Astrocyte of the cerebellum (primary cell): ENCODE measurements at regions not wholly inside any gene's neighbourhood (a gene's known extent, or its start where the extent isn't known, plus 50 kb on each side); places are given as distances from the start of the nearest gene placed in this dataset.

Source experiments
- DNase-seq: peaks from one replicate; pipeline ENCODE4 v3.0.0-alpha.2; 2011; ENCODE audit warnings: low read depth
- H3K4me3 ChIP-seq: 2 replicates; pipeline ENCODE4 v1.5.1; 2011; ENCODE audit warnings: mild to moderate bottlenecking, low read depth, low read length, moderate library complexity
- CTCF ChIP-seq: IDR thresholded peaks from 2 replicates; pipeline ENCODE4 v1.5.1; 2012; ENCODE audit warnings: low read length, low read depth, moderate library complexity, mild to moderate bottlenecking; ENCODE audit errors: missing control alignments
- in situ Hi-C: cut with HindIII; loops from 2 replicates; pipeline ENCODE4 v1.10.0; 2017; ENCODE audit warnings: low sequenced_read_pairs

DNA sequence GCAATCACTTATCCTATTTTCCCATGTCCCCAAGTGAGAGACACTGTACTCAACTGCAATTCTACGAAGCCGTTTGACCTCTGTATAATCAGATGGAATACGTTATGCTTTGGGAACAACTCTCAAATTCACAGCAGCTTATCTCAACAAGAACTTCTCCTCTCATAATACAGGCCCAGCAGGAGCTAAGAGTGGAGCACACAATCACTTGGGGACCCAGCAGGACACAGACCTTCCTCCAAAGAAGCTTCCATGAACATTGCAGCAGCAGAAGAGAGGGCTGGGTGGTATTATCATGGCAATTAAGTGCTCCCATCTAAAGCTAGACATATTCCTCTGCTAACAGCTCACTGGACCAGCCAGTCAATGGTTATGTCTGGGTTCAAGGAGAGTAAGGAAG is 428.3 kb upstream of the MIR17HG start:
- no peak for TF ChIP-seq CTCF
- in situ Hi-C loops, result no loop called here
- H3K4me3 ChIP-seq, result no peak overlapping the region
- DNase-seq, result no peak

- H3K4me3 ChIP-seq, result no peak overlapping the region
- no peak for TF ChIP-seq CTCF
- no peak for DNase-seq
- in situ Hi-C loops, result no loop called here
These were observed 421.0 kb upstream of the MIR17HG start for GRCh38 chr13:90926459-90926858.

- no peak for TF ChIP-seq CTCF
- in situ Hi-C loops, result no loop called here
- DNase-seq, result no peak
- H3K4me3 ChIP-seq, result no peak overlapping the region
These were observed 419.4 kb upstream of the MIR17HG start for GRCh38 chr13:90928109-90928508.

GRCh38 chr13:90933097-90933826 is 414.2 kb upstream of the MIR17HG start:
- DNase-seq, result no peak
- no peak overlapping the region for H3K4me3 ChIP-seq
- in situ Hi-C loops, result no loop called here
- no peak for TF ChIP-seq CTCF

- in situ Hi-C loops, result no loop called here
- H3K4me3 ChIP-seq, result no peak overlapping the region
- TF ChIP-seq CTCF, result no peak
- DNase-seq, result no peak
These were observed 412.7 kb upstream of the MIR17HG start for GRCh38 chr13:90934741-90935140.

DNA sequence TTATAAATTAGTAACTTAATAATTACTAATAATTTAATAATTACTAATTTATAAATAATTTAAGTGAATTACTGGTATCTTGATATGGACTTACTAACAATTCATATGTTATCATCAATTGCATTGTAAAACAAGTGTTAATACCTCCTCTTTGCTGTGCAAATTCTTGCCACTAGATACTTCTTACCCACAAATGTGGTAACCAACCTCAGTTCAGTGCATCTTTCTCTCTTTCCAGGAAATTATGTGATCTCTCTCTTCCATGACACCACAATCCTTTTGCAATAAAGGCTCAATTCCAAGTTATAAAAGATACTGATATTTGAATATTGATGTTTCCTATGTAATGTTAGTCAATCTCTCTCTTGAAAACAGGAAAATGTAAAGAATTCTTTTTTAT is 408.6 kb upstream of the MIR17HG start:
- DNase-seq, result no peak
- H3K4me3 ChIP-seq, result no peak overlapping the region
- in situ Hi-C loops, result no loop called here
- TF ChIP-seq CTCF, result no peak
